Esophagus muscularis mucosa (tissue), 4 donors: ENCODE measurements at regions not wholly inside any gene's neighbourhood (a gene's known extent, or its start where the extent isn't known, plus 50 kb on each side); places are given as distances from the start of the nearest gene placed in this dataset.

ENCODE experiments used
- DNase-seq: peaks from one replicate; pipeline ENCODE4 v3.0.0-alpha.2; 2017; ENCODE audit errors: extremely low spot score
- H3K27ac ChIP-seq, 4 donors: fragments of 200-600 bp; sonication (generic); replicated peaks in 1 of 4; 1 replicate in 3 of 4; 2 replicates in 1 of 4; pipeline ENCODE4 v1.5.1; 2016 to 2019; ENCODE audit warnings: mild to moderate bottlenecking in 1 of 4
- H3K27me3 ChIP-seq, 4 donors: fragments of 200-600 bp; sonication (generic); one replicate each; pipeline versions ENCODE4 v1.5.1 to v1.6.0; 2016 to 2019
- H3K36me3 ChIP-seq, 4 donors: fragments of 200-600 bp; sonication (generic); one replicate each; pipeline ENCODE4 v1.5.1; 2016 to 2019
- H3K4me1 ChIP-seq, 4 donors: fragments of 200-600 bp; sonication (generic); one replicate each; pipeline ENCODE4 v1.5.1; 2016 to 2019
- H3K4me3 ChIP-seq, 4 donors: fragments of 200-600 bp; sonication (generic); 1 replicate in 2 of 4; 2 replicates in 2 of 4; pipeline ENCODE4 v1.5.1; 2016 to 2019; ENCODE audit warnings: mild to moderate bottlenecking in 4 of 4, moderate library complexity in 1 of 4
- H3K9me3 ChIP-seq, 4 donors: fragments of 200-600 bp; sonication (generic); 1 replicate in 3 of 4; 2 replicates in 1 of 4; pipeline ENCODE4 v1.5.1; 2016 to 2019
- EP300 ChIP-seq: sonication (generic); formaldehyde crosslinking; IDR thresholded peaks from one replicate; pipeline ENCODE4 v1.6.1; 2017; ENCODE audit warnings: antibody characterized with exemption
- POLR2A ChIP-seq: fragments of 450-650 bp; IDR thresholded peaks from one replicate; pipeline ENCODE4 v1.6.1; 2017; ENCODE audit warnings: antibody characterized with exemption, moderate library complexity, mild to moderate bottlenecking, low read depth
- POLR2AphosphoS5 ChIP-seq, 2 donors: sonication (generic); formaldehyde crosslinking; IDR thresholded peaks; one replicate each; pipeline ENCODE4 v1.6.1; 2017; ENCODE audit warnings: antibody characterized with exemption in 2 of 2
- whole genome bisulfite sequencing: methylation state at CpG from one replicate; pipeline ENCODE4 v1.1.5; 2018; 5-methylcytosine and 5-hydroxymethylcytosine counted together
- intact Hi-C: fragments of 100-400 bp; cut with DNase I; formaldehyde crosslinking; loops from one replicate; pipeline ENCODE4 v1.15.1; 2023
- TF ChIP-seq, protein P1 (sequence below), 3 experiments: fragments of 200-600 bp in 2 of 3; fragments of 450-650 bp in 1 of 3; sonication (generic) in 2 of 3; IDR thresholded peaks; one replicate each; pipeline ENCODE4 v1.5.1; 2017 to 2019; ENCODE audit warnings: antibody characterized with exemption in 3 of 3, mild to moderate bottlenecking in 2 of 3, moderate library complexity in 1 of 3

DNA sequence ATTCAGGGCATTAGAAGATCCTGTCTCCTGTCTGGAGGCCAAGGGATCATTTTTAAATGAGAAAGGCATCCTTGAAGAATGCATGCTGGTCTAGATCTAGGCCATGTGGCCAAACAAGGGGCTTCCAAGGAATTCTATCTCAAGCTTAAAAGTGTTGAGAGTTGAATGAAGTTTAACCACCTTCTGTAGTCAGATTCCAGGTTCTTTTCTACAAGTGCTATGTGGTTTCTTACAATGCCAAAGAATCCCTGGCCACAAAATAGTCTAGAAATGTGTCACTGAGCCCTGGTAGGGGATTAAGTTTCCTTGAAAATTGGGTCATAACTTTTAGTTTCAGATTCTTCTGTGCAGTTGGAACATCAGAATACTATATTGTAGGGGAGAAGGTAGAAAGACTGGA is 640.7 kb upstream of the ACVR2A start:
- Histone ChIP-seq H3K4me1 (no peaks in the 10 kb centered on the region), H3K36me3 (no peaks in the 10 kb centered on the region), H3K27ac (no peak overlapping the region), H3K27me3 (no peaks in the 10 kb centered on the region), H3K9me3 (peaks cover 0 to 16% (median 9%) of the 10 kb centered on the region in 4 donors), H3K4me3 (no peak overlapping the region)
- no peak for DNase-seq
- TF ChIP-seq, protein P1, sequence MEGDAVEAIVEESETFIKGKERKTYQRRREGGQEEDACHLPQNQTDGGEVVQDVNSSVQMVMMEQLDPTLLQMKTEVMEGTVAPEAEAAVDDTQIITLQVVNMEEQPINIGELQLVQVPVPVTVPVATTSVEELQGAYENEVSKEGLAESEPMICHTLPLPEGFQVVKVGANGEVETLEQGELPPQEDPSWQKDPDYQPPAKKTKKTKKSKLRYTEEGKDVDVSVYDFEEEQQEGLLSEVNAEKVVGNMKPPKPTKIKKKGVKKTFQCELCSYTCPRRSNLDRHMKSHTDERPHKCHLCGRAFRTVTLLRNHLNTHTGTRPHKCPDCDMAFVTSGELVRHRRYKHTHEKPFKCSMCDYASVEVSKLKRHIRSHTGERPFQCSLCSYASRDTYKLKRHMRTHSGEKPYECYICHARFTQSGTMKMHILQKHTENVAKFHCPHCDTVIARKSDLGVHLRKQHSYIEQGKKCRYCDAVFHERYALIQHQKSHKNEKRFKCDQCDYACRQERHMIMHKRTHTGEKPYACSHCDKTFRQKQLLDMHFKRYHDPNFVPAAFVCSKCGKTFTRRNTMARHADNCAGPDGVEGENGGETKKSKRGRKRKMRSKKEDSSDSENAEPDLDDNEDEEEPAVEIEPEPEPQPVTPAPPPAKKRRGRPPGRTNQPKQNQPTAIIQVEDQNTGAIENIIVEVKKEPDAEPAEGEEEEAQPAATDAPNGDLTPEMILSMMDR (IDR thresholded peaks at IDR 0.05) = no peak
- TF ChIP-seq POLR2AphosphoS5 (IDR thresholded peaks at IDR 0.05) = no peak
- no peak for TF ChIP-seq POLR2A
- no peak for TF ChIP-seq EP300
- intact Hi-C loops = no loop called here

DNA sequence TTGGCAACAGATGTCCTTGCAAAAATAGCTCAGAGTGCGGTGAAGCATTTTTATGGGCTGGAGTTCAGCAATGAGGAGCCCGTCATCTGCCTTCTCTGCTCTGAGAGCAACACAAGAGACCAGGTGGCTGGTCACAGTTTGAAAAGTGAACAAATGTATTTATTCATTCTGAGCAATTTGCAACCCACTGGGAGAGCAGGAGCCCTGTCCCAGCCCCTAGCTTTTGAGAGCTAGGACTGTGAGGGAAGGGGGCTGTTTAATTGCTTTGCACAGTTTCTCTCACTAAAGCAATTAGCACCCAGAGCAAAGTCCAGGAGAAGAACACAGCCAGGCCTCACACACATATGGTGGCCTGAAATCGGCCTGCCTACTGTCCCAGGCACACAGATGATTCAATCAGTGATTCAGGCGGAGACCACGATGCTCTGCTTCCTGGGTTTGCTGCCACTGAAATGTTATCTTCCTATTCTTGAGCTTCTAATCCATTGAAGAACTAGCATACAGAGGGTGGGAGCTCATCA is 646.1 kb upstream of the ACVR2A start:
- Histone ChIP-seq H3K27me3 (no peaks in the 10 kb centered on the region), H3K27ac (no peak overlapping the region), H3K4me1 (peaks cover 0 to 18% (median 9%) of the 10 kb centered on the region in 4 donors), H3K4me3 (no peak overlapping the region), H3K9me3 (no peaks in the 10 kb centered on the region), H3K36me3 (no peaks in the 10 kb centered on the region)
- intact Hi-C loops = no loop called here
- DNase-seq = no peak
- 54% methylated on average over 5 of the region's 5 CpGs for WGBS
- TF ChIP-seq POLR2AphosphoS5 (IDR thresholded peaks at IDR 0.05) (no peak), POLR2A (no peak), EP300 (no peak)
- TF ChIP-seq, protein P1 (IDR thresholded peaks at IDR 0.05) = no peak

DNA sequence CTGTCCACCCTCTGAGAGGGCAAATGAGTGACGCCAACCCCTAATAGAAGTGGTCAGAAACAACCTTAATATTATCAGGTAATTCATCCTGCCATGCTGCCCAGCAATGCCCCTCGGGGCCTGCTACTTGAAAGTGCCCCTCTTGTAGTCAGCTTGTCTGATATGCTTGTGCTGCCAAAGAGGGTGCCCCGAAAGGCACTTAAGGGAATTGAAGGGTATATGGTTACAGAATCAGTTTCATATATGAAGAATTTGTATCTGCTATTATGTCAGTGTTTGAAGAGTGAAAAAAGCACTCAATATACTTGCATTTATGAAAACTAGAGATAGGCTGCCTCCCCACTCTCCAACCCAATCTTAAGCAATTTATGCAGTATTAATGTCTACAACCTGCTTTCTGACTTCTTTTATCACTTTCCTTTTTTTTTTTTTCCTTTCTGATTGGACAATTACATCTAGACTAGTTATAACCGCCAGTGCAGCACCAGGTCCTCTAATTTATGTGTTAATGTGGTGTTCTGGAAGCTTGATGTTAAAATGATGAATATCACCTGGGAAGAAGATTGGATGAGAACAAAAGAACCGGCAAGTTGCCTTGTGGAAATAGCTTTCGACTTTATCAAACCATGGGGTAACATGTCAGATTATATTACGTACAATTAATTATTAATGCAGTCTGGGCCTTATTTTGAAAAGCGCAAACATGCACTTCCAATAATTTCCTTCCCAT is 646.9 kb upstream of the ACVR2A start:
- no peak overlapping the region for H3K27ac ChIP-seq
- no peaks in the 10 kb centered on the region for H3K27me3 ChIP-seq
- H3K36me3 ChIP-seq = no peaks in the 10 kb centered on the region
- intact Hi-C loops = no loop called here
- no peak for DNase-seq
- H3K4me1 ChIP-seq = peaks cover 0 to 18% (median 9%) of the 10 kb centered on the region in 4 donors
- H3K9me3 ChIP-seq = no peaks in the 10 kb centered on the region
- WGBS = 84% methylated on average over 8 of the region's 8 CpGs
- no peak overlapping the region for H3K4me3 ChIP-seq
- TF ChIP-seq EP300 (no peak), POLR2A (no peak), POLR2AphosphoS5 (IDR thresholded peaks at IDR 0.05) (no peak)
- TF ChIP-seq, protein P1 (IDR thresholded peaks at IDR 0.05) = no peak

DNA sequence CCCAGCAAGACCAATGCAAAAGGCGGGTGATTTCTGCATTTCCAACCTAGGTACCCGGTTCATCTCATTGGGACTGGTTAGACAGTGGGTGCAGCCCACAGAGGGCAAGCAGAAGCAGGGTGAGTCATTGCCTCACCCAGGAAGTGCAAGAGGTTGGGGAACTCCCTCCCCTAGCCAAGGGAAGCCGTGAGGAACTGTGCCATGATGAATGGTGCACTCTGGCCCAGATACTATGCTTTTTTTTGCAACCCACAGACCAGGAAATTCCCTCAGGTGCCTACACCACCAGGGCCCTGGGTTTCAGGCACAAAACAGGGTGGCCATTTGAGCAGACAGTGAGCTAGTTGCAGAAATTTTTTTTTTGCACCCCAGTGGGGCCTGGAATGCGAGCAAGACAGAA is 662.6 kb upstream of the ACVR2A start:
- Histone ChIP-seq H3K9me3 (no peaks in the 10 kb centered on the region), H3K4me1 (no peaks in the 10 kb centered on the region), H3K27me3 (no peaks in the 10 kb centered on the region), H3K36me3 (no peaks in the 10 kb centered on the region), H3K27ac (no peak overlapping the region), H3K4me3 (no peak overlapping the region)
- intact Hi-C loops = no loop called here
- 85% methylated on average over 3 of the region's 4 CpGs for WGBS
- no peak for TF ChIP-seq POLR2AphosphoS5 (IDR thresholded peaks at IDR 0.05)
- no peak for TF ChIP-seq POLR2A
- TF ChIP-seq, protein P1 (IDR thresholded peaks at IDR 0.05) = no peak
- TF ChIP-seq EP300 = no peak
- no peak for DNase-seq
